ENCODE measurements at regions not wholly inside any gene's neighbourhood (a gene's known extent, or its start where the extent isn't known, plus 50 kb on each side); places are given as distances from the start of the nearest gene placed in this dataset.

DNA sequence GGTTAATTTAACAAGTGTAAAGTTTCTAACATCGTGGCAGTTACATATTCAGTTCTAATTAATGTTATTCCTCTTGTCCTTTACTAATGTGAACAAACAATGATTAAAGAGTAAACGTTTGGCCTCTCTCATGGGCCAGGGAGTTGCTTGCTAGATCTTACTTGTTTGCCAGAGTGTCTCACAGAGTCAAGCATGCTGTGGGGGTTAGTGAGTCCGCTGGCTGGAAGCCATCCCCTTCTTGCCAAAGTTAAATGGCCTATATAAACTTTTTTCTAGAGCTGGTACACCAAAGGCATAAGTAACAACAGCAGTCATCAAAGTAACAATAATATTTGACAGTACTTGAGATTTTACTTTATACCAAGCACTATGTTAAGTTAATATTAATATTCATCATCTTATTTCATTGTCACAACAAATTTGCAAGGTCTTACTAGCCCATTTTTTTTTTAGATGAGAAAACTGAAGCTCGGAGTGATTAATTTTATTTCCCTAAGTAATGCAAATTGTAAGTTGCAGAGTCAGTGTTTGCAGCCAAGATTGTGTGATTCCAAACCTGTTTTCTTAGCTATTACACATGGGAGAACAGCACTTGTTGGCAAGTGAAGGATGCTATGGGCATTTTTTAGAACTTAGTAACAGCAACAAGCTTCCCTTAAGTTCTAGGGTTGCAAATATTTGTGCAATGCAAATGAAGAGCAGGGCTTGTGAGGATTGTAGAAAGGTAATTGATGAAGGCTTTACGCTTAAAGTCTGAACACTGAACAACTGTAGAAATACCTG lies 224.5 kb downstream of the RFPL4B start:
- H3K36me3 Mint-ChIP-seq (ENCODE audit: low read depth): no peaks in the 10 kb centered on the region
- Histone ChIP-seq H3F3A (replicated peaks; ENCODE audit: low read depth) (no peaks in the 10 kb centered on the region), H3K4me3 (no peak overlapping the region), H3K36me3 (ENCODE audit: insufficient read depth) (no peaks in the 10 kb centered on the region), H3K27ac (ENCODE audit: low read depth) (no peak overlapping the region), H2AFZ (no peak overlapping the region), H3K79me2 (replicated peaks; ENCODE audit: insufficient read depth) (no peaks in the 10 kb centered on the region), H3K27me3 (ENCODE audit: insufficient read depth) (no peaks in the 10 kb centered on the region), H3K4me2 (no peak overlapping the region), H4K20me1 (replicated peaks; ENCODE audit: insufficient read depth) (no peaks in the 10 kb centered on the region), H3K9me2 (ENCODE audit: insufficient read depth) (no peaks in the 10 kb centered on the region), H3K4me1 (ENCODE audit: insufficient read depth) (no peaks in the 10 kb centered on the region)
- H3K4me1 Mint-ChIP-seq: no peaks in the 10 kb centered on the region
- DNase-seq (ENCODE audit: low spot score) (no peak), ATAC-seq (no peak)
- H3K4me3 Mint-ChIP-seq: no peak overlapping the region
- no peaks in the 10 kb centered on the region for H3K27me3 Mint-ChIP-seq (ENCODE audit: insufficient read depth, low read depth, poor library complexity)
- H3K9me3 Mint-ChIP-seq: no peaks in the 10 kb centered on the region
- TF ChIP-seq NANOG (IDR thresholded peaks at IDR 0.05; ENCODE audit: borderline replicate concordance) (no peak), JUNB (IDR thresholded peaks at IDR 0.05; ENCODE audit: unreplicated experiment) (no peak), EZH2phosphoT487 (IDR thresholded peaks at IDR 0.05; ENCODE audit: unreplicated experiment) (no peak), ZNF462 (CRISPR knock-in tag; IDR thresholded peaks at IDR 0.05) (no peak), STAT1 (IDR thresholded peaks at IDR 0.05; ENCODE audit: unreplicated experiment) (no peak), CREB1 (CRISPR knock-in tag; IDR thresholded peaks at IDR 0.05; ENCODE audit: low read depth) (no peak), ZNF331 (CRISPR knock-in tag; IDR thresholded peaks at IDR 0.05; ENCODE audit: low read depth) (no peak), ZNF114 (CRISPR knock-in tag; IDR thresholded peaks at IDR 0.05) (no peak), EZH2 (IDR thresholded peaks at IDR 0.05; ENCODE audit: low read depth, unreplicated experiment) (no peak), REST (IDR thresholded peaks at IDR 0.05; ENCODE audit: unreplicated experiment) (no peak), POLR2AphosphoS5 (IDR thresholded peaks at IDR 0.05; ENCODE audit: low read depth) (no peak)
- TF ChIP-seq, protein P1, sequence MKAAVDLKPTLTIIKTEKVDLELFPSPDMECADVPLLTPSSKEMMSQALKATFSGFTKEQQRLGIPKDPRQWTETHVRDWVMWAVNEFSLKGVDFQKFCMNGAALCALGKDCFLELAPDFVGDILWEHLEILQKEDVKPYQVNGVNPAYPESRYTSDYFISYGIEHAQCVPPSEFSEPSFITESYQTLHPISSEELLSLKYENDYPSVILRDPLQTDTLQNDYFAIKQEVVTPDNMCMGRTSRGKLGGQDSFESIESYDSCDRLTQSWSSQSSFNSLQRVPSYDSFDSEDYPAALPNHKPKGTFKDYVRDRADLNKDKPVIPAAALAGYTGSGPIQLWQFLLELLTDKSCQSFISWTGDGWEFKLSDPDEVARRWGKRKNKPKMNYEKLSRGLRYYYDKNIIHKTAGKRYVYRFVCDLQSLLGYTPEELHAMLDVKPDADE (IDR thresholded peaks at IDR 0.05): no peak
- TF ChIP-seq, protein P2, sequence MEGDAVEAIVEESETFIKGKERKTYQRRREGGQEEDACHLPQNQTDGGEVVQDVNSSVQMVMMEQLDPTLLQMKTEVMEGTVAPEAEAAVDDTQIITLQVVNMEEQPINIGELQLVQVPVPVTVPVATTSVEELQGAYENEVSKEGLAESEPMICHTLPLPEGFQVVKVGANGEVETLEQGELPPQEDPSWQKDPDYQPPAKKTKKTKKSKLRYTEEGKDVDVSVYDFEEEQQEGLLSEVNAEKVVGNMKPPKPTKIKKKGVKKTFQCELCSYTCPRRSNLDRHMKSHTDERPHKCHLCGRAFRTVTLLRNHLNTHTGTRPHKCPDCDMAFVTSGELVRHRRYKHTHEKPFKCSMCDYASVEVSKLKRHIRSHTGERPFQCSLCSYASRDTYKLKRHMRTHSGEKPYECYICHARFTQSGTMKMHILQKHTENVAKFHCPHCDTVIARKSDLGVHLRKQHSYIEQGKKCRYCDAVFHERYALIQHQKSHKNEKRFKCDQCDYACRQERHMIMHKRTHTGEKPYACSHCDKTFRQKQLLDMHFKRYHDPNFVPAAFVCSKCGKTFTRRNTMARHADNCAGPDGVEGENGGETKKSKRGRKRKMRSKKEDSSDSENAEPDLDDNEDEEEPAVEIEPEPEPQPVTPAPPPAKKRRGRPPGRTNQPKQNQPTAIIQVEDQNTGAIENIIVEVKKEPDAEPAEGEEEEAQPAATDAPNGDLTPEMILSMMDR (conservative IDR thresholded peaks at IDR 0.05; ENCODE audit: low read depth in 2 of 2): no peak
- H3K27ac Mint-ChIP-seq: no peak overlapping the region
